Cardiac muscle cell (in vitro differentiated cells and primary cell): ENCODE measurements at regions not wholly inside any gene's neighbourhood (a gene's known extent, or its start where the extent isn't known, plus 50 kb on each side); places are given as distances from the start of the nearest gene placed in this dataset.

Source experiments
- DNase-seq, 2 donors: peaks; one replicate each; pipeline versions ENCODE4 v3.0.0 to v3.0.0-alpha.2; 2010 to 2017; ENCODE audit warnings: low read depth in 1 of 2, low spot score in 1 of 2
- H3K27ac ChIP-seq: fragments of 200-600 bp; sonication (generic); 2 replicates; pipeline ENCODE4 v1.5.1; 2016
- H3K27me3 ChIP-seq: fragments of 200-600 bp; sonication (generic); 2 replicates; pipeline ENCODE4 v1.6.0; 2016; ENCODE audit warnings: control low read depth
- H3K36me3 ChIP-seq: fragments of 200-600 bp; sonication (generic); 2 replicates; pipeline ENCODE4 v1.5.1; 2016; ENCODE audit warnings: control low read depth
- H3K4me1 ChIP-seq: fragments of 200-600 bp; sonication (generic); 2 replicates; pipeline ENCODE4 v1.8.1; 2017; ENCODE audit warnings: low read depth, mild to moderate bottlenecking, mixed run types
- H3K4me3 ChIP-seq: fragments of 200-600 bp; sonication (generic); 2 replicates; pipeline ENCODE4 v1.5.1; 2016; ENCODE audit warnings: mild to moderate bottlenecking
- H3K9me3 ChIP-seq: fragments of 200-600 bp; sonication (generic); 2 replicates; pipeline ENCODE4 v1.5.1; 2017; ENCODE audit warnings: low read depth, mild to moderate bottlenecking, control low read depth
- TF ChIP-seq, protein P1 (sequence below): IDR thresholded peaks from 2 replicates; pipeline ENCODE4 v1.5.1; 2012; ENCODE audit warnings: low read depth, mild to moderate bottlenecking, low read length

DNA sequence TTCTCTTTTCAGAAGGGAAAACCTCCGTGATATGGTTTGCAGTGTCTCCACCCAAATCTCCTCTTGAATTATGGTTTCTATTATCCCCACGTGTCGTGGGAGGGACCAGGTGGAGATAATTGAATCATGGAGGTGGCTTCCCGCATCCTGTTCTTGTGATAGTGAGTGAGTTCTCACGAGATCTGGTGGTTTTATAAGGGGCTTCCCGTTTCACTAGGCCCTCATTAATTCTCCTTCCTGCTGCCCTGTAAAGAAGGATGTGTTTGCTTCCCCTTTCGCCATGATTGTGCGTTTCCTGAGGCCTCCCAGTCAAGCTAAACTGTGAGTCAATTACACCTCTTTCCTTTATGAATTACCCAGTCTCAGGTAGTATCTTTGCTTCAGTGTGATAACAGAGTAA, 692.7 kb upstream of the GRM7 start:
- Histone ChIP-seq H3K36me3 (no peaks in the 10 kb centered on the region), H3K4me1 (no peaks in the 10 kb centered on the region), H3K27ac (no peak overlapping the region), H3K27me3 (no peaks in the 10 kb centered on the region), H3K4me3 (no peak overlapping the region), H3K9me3 (no peaks in the 10 kb centered on the region)
- TF ChIP-seq, protein P1, sequence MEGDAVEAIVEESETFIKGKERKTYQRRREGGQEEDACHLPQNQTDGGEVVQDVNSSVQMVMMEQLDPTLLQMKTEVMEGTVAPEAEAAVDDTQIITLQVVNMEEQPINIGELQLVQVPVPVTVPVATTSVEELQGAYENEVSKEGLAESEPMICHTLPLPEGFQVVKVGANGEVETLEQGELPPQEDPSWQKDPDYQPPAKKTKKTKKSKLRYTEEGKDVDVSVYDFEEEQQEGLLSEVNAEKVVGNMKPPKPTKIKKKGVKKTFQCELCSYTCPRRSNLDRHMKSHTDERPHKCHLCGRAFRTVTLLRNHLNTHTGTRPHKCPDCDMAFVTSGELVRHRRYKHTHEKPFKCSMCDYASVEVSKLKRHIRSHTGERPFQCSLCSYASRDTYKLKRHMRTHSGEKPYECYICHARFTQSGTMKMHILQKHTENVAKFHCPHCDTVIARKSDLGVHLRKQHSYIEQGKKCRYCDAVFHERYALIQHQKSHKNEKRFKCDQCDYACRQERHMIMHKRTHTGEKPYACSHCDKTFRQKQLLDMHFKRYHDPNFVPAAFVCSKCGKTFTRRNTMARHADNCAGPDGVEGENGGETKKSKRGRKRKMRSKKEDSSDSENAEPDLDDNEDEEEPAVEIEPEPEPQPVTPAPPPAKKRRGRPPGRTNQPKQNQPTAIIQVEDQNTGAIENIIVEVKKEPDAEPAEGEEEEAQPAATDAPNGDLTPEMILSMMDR, result no peak
- no peak for DNase-seq

DNA sequence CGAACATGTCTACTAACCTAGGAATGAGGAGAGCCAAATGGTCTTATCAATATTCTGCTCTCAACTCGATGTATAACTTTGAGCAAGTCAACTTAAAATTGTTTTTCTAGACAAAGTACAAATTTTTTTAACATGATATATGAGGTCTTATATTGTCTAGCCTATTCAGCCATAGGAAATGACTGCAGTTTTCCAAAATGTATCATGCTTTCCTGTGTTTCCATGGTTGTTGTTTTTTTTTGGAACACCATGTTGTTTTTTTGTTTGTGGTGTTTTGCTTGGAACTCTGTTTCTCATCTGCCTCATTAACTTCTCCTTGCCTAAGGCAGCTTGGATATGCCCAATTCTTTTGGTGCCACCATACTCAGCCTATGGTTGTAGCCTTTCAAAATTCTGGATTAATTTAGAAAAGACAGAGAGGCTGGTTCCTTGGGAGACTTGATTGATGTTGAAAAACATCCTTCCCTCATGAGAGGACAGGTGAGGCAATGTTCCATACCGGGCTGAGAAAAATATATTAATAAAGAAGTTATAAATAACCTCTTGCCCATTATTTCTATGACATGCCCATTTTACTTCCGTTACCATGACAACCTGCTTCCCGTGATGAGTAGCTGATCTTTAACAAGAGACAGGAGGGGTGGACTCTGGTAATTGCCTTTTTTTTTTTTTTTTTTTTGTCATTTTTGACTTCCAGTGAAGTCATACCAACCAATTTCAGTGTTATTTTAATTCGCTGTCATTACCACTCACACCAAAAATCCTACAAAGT, 687.9 kb upstream of the GRM7 start:
- TF ChIP-seq, protein P1, result no peak
- Histone ChIP-seq H3K4me3 (no peak overlapping the region), H3K27ac (no peak overlapping the region), H3K36me3 (no peaks in the 10 kb centered on the region), H3K9me3 (no peaks in the 10 kb centered on the region), H3K4me1 (no peaks in the 10 kb centered on the region), H3K27me3 (no peaks in the 10 kb centered on the region)
- DNase-seq, result no peak

DNA sequence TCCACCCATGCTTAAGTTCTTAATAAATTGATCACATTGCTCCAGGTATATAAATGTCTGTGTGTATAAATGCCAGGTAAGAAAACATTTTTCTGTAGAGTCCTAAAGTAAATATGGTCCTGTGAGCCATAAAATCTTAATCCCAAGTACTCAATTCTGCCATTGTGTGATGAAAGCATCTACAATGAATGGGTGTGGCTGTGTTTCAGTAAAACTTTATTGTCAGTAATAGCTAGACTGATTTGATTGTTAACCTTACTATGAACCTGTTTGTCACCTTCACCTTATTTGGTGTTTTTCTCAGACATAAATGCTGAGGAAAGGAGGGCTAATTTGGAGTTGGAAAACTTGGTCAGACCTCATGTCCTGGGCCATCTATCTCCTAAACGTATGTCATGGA, 683.5 kb upstream of the GRM7 start:
- Histone ChIP-seq H3K4me3 (no peak overlapping the region), H3K36me3 (no peaks in the 10 kb centered on the region), H3K27me3 (no peaks in the 10 kb centered on the region), H3K4me1 (no peaks in the 10 kb centered on the region), H3K9me3 (no peaks in the 10 kb centered on the region), H3K27ac (no peak overlapping the region)
- TF ChIP-seq, protein P1, result no peak
- no peak for DNase-seq

DNA sequence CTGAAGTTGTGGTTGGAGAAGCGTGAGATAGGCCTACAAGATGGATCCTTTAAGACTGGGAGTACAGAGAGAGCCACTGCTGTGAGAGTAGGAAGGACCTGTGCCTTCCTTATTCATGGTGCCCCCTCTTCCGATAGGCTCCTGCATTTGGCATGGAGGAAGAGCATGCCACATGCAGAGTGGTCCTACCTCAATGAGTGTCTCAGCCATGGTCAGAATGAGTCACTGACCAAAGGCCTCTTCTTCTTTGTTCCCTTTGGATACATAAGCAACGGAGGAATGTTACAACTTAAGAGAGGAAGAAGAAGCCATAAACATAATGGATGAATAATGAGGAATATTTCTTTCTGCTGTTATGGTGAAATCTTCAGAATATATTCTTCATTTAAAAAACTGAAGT, 681.2 kb upstream of the GRM7 start:
- Histone ChIP-seq H3K27me3 (no peaks in the 10 kb centered on the region), H3K27ac (no peak overlapping the region), H3K4me3 (no peak overlapping the region), H3K36me3 (no peaks in the 10 kb centered on the region), H3K9me3 (no peaks in the 10 kb centered on the region), H3K4me1 (no peaks in the 10 kb centered on the region)
- TF ChIP-seq, protein P1, result no peak
- DNase-seq, result no peak

DNA sequence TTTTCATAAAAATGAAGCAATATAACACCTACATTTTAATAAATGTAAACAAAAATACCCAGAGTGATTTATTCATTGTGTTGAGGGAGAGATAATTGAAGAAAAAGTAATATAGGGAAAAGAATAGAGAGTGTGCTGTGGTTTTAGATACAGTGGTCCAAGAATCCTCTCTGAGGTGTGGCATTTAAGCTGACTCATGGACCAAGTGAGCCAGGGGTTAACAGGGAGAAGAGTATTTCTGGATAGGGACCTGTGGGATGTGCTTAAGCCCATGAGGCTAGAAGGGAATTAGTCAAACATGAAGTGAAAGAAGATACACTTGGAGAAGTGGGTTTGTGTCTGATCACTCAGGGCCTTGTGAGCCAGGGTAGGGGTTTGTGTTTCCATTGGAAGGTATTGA, 680.7 kb upstream of the GRM7 start:
- no peak for DNase-seq
- Histone ChIP-seq H3K4me3 (no peak overlapping the region), H3K27ac (no peak overlapping the region), H3K9me3 (no peaks in the 10 kb centered on the region), H3K4me1 (no peaks in the 10 kb centered on the region), H3K36me3 (no peaks in the 10 kb centered on the region), H3K27me3 (no peaks in the 10 kb centered on the region)
- TF ChIP-seq, protein P1, result no peak

DNA sequence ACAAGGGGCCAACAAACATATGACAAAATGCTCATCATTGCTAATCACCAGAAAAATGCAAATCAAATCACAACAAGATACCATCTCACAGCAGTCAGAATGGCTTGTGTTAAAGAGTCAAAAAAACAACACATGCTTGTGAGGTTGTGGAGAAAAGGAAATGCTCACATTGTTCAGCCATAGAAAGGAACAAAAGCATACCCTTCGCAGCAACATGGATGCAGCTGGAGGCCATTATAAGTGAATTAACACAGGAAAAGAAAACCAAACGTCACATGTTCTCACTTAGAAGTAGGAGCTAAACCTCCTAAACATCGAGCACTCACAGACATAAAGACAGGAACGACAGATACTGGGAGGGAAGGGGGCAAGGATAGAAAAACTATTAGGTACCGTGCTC, 678.4 kb upstream of the GRM7 start:
- Histone ChIP-seq H3K9me3 (no peaks in the 10 kb centered on the region), H3K4me1 (no peaks in the 10 kb centered on the region), H3K27ac (no peak overlapping the region), H3K36me3 (no peaks in the 10 kb centered on the region), H3K4me3 (no peak overlapping the region), H3K27me3 (no peaks in the 10 kb centered on the region)
- TF ChIP-seq, protein P1, result no peak
- DNase-seq, result no peak
